T47D (cell line): ENCODE measurements at regions not wholly inside any gene's neighbourhood (a gene's known extent, or its start where the extent isn't known, plus 50 kb on each side); places are given as distances from the start of the nearest gene placed in this dataset.
A peak's percentile ranks its signal among the peaks of the same experiment; 100 is the strongest.

Source experiments
- DNase-seq, 2 experiments: peaks; one replicate each; pipeline versions ENCODE4 v3.0.0 to v3.0.0-alpha.2; 2011 to 2012; ENCODE audit warnings: low read depth in 1 of 2, low spot score in 1 of 2
- JUND ChIP-seq: IDR thresholded peaks from 2 replicates; pipeline ENCODE4 v1.6.1; 2012; ENCODE audit warnings: low read depth
- in situ Hi-C: cut with HindIII; loops from 2 replicates; pipeline ENCODE4 v1.10.0; 2016; ENCODE audit warnings: low sequenced_read_pairs, low pct_unique_long_range_greater_than_20kb

DNA sequence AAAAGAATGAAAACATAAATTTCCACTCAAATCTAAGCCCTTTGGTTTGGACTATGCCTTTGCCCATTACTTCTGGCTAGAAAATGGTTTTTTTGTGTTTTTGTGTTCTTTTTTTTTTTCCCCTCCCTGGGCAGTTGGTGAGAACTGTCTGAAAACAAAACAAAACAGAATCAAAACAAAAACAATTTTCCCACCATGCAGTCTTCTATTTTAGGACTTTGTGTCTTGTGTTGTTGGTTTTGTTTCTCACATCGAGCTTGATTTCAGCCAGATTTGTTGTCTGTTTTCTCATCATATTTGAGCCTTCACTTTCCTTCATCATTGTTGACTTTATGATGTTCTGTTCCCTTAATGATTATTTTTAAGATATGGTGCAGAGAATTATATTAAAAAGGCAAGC is 206.3 kb downstream of the MACC1 start:
- in situ Hi-C loops: no loop called here
- DNase-seq: no peak
- no peak for TF ChIP-seq JUND

DNA sequence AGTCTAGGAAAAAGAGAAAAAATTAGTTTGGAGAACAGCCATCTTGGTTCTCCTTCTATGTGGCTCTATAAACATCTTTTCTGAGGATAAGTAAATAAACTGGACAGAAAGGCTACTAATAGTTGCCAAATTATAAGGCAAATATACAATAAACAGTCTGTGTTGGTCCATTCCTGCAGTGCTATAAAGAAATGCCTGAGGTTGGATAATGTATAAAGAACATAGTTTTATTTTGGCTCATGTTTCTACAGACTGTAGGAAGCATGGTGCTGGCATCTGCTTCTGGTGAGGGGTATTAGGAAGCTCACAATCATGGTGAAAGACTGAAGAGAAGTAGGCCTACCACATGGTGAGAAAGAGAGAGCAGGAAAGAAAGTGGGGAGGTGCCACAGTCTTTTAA is 209.7 kb downstream of the MACC1 start:
- no peak for TF ChIP-seq JUND
- DNase-seq: no peak
- in situ Hi-C loops: no loop called here

DNA sequence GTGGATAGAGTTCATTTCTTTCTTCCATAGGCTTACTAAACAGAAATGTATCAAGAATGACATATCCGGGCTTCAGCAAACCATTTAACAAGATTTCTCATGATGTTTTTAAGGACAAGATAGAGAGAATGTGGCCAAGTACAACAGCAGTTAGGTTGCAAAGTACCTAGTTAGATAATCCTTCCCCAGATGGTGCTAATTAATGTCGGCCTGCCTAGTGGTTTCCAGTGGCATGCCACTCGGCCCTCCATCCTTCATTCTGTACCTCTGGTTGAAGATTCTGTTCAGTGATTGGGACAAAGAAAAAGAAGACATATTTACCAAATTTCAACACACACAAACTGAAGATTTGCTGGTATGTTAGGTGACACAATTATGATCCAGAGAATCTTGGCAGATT is 212.1 kb downstream of the MACC1 start:
- DNase-seq: no peak
- no peak for TF ChIP-seq JUND
- in situ Hi-C loops: no loop called here

DNA sequence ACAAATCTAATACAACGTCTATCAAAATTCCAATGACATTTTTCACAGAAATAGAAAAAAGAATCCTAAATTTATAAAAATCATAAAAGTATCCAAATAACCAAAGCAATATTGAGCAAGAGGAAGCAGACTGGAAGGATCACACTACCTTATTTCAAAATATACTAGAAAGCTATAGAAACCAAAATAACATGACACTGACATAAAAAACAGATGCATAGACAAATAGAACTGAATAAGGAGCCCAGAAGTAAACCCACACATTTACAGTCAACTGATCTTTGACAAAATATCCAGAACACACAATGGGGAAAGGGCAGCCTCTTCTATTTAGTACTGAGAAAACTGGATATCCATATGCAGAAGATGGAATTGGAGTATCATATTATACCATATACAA is 217.5 kb downstream of the MACC1 start:
- TF ChIP-seq JUND: no peak
- in situ Hi-C loops: no loop called here

DNA sequence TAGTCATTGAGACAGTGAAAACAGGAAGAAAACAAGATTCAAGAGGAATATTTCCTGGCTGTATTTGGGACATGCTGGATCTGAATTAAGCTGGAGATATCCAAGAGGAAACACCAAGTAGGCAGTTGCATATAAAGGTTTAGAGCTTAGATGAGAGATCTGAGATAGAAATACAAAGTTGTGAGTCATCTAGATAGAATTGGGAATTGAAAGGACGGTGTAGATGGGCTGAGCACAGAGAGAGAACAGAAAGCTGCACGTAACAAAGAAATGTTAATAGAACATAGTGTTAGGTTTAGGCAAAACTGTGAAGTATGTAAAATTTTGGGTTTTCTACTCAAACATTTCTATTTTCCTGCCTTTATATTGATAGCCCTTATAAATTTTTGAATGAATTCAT is 218.5 kb upstream of the TMEM196 start:
- no peak for DNase-seq
- no peak for TF ChIP-seq JUND
- in situ Hi-C loops: no loop called here

More for the DNA sequence above, 217.5 kb downstream of the MACC1 start:
- no peak for DNase-seq

DNA sequence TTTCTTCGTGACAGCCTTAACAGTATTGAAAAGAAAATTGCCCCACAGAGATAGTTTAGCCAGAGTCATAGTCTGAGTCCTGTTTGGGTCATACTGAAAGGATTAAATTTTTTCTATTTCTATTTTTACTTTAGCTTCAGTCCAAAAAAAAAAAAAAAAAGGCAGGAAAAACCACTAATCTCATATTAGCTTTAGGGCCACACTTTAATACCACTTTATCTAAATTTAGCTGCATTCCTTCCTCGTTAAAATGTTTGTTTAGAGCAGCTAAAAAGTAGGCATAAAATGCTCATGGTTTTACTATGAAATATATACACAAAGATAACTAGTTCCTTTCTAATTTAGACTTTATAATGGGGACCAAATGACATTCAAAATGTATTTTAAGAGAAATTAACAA is 216.5 kb upstream of the TMEM196 start:
- TF ChIP-seq JUND: no peak
- no peak for DNase-seq
- in situ Hi-C loops: no loop called here

DNA sequence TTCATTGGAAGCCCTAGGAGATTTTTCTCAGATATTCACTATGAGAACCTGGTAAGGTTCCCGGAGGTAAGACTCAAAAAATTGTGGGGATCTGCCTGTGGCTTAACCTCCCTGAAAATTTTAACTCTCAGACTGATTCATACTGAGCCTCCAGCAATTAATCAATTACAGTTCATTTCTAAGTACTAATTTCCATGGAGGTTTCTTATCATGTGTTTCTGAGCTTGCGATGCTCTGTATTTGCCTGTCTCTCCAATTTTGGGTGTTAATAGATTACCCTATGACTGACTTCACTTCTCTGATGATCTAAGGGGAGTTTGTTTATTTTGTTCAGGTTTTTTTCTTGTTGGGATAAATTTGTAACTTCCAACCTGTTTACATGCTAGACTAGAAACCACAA is 215.4 kb upstream of the TMEM196 start:
- no peak for DNase-seq
- no peak for TF ChIP-seq JUND
- in situ Hi-C loops: no loop called here

DNA sequence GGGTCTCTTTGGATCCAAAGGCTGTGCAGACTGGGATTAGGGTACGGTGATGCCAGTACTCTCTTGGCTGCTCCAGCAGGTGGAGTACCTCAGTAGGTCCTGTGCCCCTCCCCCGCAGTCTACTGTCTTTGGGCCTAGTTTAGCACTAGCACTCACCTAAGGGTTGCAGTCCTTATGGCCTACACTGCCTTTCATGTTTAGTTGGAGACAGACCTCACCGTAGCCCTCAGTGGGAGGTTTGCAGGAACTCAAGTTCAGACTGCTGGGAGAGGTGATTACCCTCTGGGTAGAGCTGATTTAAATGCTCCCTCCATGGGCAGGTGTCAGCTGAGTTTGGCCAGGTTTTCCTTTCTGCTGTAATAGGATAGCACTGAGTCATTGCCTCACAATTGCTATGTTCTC is 210.8 kb upstream of the TMEM196 start:
- DNase-seq: peak in 1 of 2 experiments; percentile 67
- no peak for TF ChIP-seq JUND
- in situ Hi-C loops: no loop called here

DNA sequence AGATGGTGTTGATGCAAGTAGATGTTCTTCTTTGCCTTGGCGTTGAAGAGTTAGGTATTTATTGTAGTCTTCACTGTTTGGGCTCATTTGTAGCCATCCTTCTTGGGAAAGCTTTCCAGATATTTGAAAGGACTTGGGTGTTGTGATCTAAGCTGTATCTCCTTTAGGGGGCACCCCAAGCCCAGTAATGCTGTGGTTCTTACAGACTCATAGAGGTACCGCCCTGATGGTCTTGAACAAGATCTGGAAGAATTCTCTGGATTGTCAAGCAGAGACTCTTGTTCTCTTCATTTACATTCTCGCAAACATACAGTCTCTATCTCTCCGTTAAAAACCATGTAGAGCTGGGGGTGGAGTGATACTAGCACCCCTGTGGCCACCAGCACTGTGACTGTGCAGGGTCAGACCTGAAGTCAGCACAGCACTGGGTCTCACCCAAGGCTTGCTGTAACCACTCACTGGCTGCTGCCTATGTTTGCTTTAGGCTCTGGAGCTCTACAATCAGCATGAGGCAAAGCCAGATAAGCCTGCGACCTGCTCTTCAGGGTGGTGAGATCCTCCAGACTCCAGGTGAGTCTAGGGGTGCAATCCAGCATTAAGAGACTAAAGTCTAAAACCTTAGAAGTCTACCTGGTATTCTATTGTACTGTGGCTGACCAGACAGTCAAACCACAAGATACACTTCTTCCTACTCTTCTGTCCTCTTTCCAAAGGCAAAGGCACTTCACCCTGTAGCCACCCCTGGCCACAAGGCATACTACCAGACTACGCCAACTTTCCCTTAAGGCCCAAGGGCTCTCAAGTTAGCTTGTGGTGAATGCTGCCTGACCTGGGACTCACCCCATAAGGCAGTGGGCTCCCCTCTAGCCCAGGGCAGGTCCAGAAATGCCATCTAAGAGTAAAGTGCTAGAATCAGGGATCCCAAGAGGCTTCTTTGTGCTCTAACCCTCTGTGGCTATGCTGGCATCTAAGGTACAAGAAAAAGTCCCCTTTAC is 209.7 kb upstream of the TMEM196 start:
- peak in 1 of 2 experiments; percentile 79 for DNase-seq
- no peak for TF ChIP-seq JUND
- in situ Hi-C loops: no loop called here

DNA sequence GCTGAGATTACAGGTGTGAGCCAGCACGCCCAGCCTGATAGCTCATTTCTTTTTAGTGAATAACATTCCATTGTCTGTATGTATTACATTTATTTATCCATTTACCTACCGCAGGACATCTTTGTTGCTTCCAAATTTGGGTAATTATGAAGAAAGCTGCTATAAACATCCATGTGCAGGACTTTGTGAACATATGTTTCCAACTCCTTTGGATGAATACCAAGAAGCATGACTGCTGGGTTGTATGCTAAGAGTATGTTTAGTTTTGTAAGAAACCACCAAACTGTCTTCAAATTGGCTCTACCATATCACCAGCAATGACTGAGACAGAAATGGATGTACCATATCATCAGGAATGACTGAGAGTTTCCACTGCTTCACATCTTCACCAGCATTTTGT is 200.2 kb upstream of the TMEM196 start:
- TF ChIP-seq JUND: no peak
- DNase-seq: no peak
- in situ Hi-C loops: no loop called here

DNA sequence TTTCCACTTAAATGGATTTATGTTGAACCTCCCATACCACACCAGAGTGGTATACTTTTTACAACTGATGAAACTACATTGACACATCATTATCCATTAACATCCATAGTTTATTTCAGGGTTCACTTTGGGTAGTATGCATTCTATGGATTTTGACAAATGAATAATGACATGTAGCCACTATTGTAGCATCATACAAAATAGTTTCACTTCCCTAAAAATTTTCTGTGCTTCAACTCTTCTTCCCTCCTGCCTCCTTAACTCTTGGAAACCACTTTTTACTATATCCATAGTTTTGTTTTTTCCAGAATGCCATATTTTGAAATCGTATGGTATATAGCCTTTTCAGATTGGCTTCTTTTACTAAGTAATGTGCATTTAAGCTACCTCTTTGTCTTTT is 199.5 kb upstream of the TMEM196 start:
- in situ Hi-C loops: no loop called here
- no peak for TF ChIP-seq JUND
- DNase-seq: no peak

DNA sequence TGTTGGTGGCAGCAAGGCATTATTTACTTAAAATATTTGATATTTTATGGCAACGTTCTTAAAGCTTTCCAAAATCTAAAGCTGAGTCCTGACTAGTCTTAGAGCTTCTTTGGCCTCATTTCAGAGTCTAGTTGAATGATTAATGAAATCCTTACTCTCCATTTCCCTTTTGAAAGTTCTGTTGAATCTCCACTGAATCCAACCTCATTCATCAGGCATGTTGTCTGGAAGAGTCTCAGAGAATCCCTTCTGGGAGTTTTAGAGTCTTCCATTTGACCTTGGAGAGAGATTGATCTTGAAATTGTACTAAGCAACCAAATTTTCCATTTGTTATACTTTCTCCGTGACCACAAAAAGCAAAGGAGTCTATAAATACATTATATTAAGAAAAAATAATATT is 198.5 kb upstream of the TMEM196 start:
- in situ Hi-C loops: no loop called here
- no peak for DNase-seq

DNA sequence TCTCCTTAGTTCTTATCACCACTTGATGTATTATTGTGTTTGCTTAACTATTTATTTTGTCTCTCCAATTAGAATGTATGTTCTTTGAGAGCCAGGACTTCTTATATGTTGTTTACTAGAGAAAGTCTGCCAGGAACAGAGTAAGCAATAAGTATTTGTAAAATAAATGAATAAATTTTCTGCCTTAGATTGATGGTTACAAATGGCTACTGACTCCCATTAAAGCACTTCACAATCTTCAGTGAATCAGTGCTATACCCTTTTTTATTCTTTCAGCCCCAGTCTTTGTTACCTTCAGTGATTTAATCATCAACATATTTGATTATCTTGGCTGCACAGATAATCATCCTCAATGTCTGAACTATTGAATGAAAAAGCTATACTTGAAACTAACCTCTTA is 197.1 kb upstream of the TMEM196 start:
- no peak for TF ChIP-seq JUND
- no peak for DNase-seq
- in situ Hi-C loops: no loop called here

More for the DNA sequence above, 198.5 kb upstream of the TMEM196 start:
- no peak for TF ChIP-seq JUND

DNA sequence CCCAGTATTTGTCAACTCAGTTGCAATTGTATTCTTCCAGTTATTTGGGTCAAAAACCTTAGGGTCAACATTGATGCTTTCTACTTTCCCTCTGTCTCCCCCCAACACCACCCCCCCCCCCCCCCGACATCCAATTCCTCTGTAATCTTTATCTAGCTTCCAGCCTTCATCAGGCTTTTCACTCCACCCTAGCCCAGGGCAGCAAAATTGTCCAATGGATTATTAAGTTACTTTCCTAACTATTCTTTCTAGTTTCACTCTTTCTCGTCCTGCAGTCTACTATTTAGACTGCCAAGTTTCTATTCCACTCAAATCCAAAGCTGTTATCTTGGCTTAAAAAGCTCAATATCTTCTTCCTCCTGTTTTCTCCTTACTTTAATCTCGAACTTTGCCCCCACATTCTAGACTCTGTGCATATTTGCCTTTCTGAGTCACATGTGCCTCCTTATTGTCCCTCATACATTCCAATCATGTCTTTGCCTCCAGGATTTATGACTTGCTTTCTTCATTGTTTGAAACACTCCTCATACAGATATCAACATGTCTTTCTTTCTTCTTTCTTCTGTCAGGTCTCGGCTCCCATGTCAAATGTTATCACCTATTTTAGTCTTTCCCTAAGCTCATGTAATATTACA is 196.6 kb upstream of the TMEM196 start:
- DNase-seq: peak in 1 of 2 experiments; percentile 33
- in situ Hi-C loops: no loop called here
- TF ChIP-seq JUND: no peak
